22Rv1 (cell line): ENCODE measurements at regions not wholly inside any gene's neighbourhood (a gene's known extent, or its start where the extent isn't known, plus 50 kb on each side); places are given as distances from the start of the nearest gene placed in this dataset.

Experiments used
- CTCF ChIP-seq: fragments of 450-650 bp; IDR thresholded peaks from 2 replicates; pipeline ENCODE4 v1.5.1; 2017; ENCODE audit warnings: mild to moderate bottlenecking
- ZFX ChIP-seq: fragments of 450-650 bp; IDR thresholded peaks from 2 replicates; pipeline ENCODE4 v1.6.1; 2017; ENCODE audit warnings: antibody characterized with exemption, borderline replicate concordance

DNA sequence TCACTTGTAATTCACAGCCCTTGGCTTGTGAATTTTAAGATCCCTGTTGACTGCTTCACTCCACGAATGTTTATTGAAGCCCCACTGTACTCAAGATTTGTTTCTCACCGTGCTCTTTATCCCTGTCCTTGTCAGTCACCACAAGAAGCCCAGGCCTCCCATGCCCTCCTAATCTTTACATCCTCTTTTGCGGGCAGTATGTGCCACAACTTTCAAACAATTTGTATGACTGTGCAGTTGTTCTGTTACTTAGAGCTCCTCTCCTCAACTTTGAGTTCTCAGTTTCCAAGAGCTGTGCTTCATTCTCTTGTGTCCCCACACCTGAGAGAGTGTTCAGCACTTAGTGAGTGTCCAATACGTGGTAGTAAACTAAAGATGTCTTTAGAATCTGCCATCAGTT lies 467.7 kb downstream of the NKX6-1 start:
- no peak for TF ChIP-seq CTCF
- no peak for TF ChIP-seq ZFX
